ENCODE measurements at regions not wholly inside any gene's neighbourhood (a gene's known extent, or its start where the extent isn't known, plus 50 kb on each side); places are given as distances from the start of the nearest gene placed in this dataset.

- H3K9me3 Mint-ChIP-seq: peaks cover 0 to 3% of the 10 kb centered on the region in 2 donors
- DNase-seq (ENCODE audit: low spot score in 2 of 2) (no peak), ATAC-seq (no peak)
- no peaks in the 10 kb centered on the region for H3K36me3 Mint-ChIP-seq
- no peak overlapping the region for H3K27ac Mint-ChIP-seq
These were observed 137.0 kb downstream of the NEUROD6 start for GRCh38 chr7:31203551-31203950.

GRCh38 chr7:31202801-31203200, 137.7 kb downstream of the NEUROD6 start:
- H3K36me3 Mint-ChIP-seq: no peaks in the 10 kb centered on the region
- no peak overlapping the region for H3K27ac Mint-ChIP-seq

DNA sequence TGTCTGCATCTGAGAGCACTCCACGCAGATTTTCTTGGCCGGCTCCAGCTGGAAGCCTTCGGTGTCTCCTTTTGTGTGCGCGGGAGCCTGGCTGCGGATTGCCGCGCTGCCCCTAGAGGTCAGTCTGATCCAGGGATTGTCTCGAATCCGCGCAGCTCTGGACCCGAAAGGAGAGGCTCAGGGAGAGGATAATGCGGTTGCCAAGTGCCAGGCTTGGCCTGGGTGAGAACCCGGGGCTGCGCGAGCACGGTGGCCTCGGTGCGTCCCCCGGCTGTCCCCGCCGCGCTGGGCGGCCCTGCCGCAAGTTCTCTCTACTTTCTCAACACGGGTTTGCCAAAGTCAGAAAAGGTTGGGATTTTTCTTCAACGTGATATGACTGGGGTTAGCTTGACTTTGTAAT, 140.9 kb downstream of the ADCYAP1R1 start:
- Mint-ChIP-seq H3K9me3 (no peaks in the 10 kb centered on the region), H3K36me3 (no peaks in the 10 kb centered on the region), H3K27ac (no peak overlapping the region)
- ATAC-seq: peak in 1 of 2 donors; percentile 48
- peak in 1 of 2 donors; percentile 14 for DNase-seq (ENCODE audit: low spot score in 2 of 2)

More at GRCh38 chr7:31202801-31203200, 137.7 kb downstream of the NEUROD6 start:
- DNase-seq (ENCODE audit: low spot score in 2 of 2) (no peak), ATAC-seq (no peak)
- peaks cover 0 to 3% of the 10 kb centered on the region in 2 donors for H3K9me3 Mint-ChIP-seq

DNA sequence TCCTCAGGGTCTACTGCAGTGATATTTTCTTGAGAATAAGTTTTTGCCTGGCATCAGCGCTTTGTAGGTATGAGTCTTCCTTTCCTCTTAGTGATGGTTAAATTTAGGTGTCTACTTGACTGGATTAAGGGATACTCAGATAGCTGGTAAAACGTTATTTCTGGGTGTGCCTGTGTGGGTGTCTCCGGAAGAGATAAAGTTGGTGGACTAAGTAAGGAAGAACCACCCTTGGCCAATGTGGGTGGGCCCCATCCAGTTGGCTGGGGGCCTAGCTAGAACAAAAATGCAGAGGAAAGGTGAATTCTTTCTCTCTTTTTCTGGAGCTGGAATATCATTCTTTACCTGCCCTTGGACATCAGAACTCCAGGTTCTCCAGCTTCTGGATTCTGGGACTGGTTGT, 138.8 kb downstream of the ADCYAP1R1 start:
- DNase-seq (ENCODE audit: low spot score in 2 of 2): no peak
- H3K27ac Mint-ChIP-seq: no peak overlapping the region
- no peak for ATAC-seq
- H3K36me3 Mint-ChIP-seq: no peaks in the 10 kb centered on the region
- no peaks in the 10 kb centered on the region for H3K9me3 Mint-ChIP-seq

GRCh38 chr7:31186202-31186601, 134.1 kb downstream of the ADCYAP1R1 start:
- no peaks in the 10 kb centered on the region for H3K36me3 Mint-ChIP-seq
- no peak overlapping the region for H3K27ac Mint-ChIP-seq
- DNase-seq (ENCODE audit: low spot score in 2 of 2) (no peak), ATAC-seq (no peak)
- H3K9me3 Mint-ChIP-seq: peaks cover 0 to 6% of the 10 kb centered on the region in 2 donors

DNA sequence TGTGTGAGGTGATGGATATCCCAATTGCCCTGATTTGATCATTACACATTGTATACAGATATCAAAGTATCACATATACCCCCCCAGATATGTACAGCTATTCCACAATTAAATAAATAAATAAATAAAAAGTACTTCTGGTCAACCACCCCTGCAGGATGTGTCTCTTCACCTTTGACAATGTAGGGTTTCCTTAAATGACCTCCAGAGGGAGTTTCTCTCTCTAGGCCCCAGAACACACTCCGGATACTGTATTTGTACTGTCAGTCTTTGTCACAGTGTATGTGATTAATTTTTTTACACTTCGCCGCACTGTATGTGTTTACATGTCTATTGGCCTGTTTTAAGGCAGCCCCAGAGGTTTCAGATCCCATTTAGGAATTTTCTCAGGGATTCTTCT, 123.6 kb downstream of the ADCYAP1R1 start:
- H3K36me3 Mint-ChIP-seq: peaks cover 0 to 10% of the 10 kb centered on the region in 2 donors
- H3K9me3 Mint-ChIP-seq: peaks cover 0 to 13% of the 10 kb centered on the region in 2 donors
- no peak for DNase-seq (ENCODE audit: low spot score in 2 of 2)
- no peak overlapping the region for H3K27ac Mint-ChIP-seq
- no peak for ATAC-seq

GRCh38 chr7:31171984-31172383, 119.9 kb downstream of the ADCYAP1R1 start:
- Mint-ChIP-seq H3K36me3 (peaks cover 0 to 10% of the 10 kb centered on the region in 2 donors), H3K9me3 (peaks cover 0 to 7% of the 10 kb centered on the region in 2 donors), H3K27ac (no peak overlapping the region)
- ATAC-seq (no peak), DNase-seq (ENCODE audit: low spot score in 2 of 2) (no peak)

DNA sequence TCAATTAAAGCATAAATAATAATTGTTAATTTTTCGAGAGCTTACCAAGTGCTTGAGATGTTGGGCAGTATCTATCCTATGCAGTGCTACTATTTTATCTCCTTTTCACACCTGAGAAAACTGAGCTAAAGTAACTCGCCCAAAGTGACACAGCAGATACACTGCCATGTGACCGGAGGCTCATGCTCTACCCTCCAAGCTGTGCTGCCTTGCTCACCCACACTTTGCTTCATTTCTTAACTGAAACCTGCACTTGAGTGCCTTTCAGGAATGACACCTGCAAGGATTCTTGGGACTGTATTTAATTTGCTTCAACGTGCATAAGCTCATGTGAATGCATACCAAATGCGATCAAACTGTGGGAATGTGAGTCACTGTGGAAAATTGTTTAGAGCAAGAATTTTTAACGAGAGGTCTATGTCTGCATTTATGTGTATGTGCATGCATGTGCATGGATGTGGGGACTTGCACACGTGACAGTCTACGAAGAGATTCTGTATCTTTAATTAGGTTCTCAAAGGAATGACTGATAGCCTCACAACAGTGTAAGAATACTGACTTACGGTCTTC, 119.2 kb downstream of the ADCYAP1R1 start:
- no peak for DNase-seq (ENCODE audit: low spot score in 2 of 2)
- no peak for ATAC-seq
- peaks cover 0 to 7% of the 10 kb centered on the region in 2 donors for H3K9me3 Mint-ChIP-seq

More for the DNA sequence above, 119.2 kb downstream of the ADCYAP1R1 start:
- H3K27ac Mint-ChIP-seq: no peak overlapping the region
- peaks cover 0 to 10% of the 10 kb centered on the region in 2 donors for H3K36me3 Mint-ChIP-seq

Measured in activated naive CD4-positive, alpha-beta T cell treated with anti-CD3 and anti-CD28 coated beads, Interleukin-2, amount 50 U/mL, for 72 hours (primary cell).